Body of pancreas (tissue), 4 donors: ENCODE measurements at regions not wholly inside any gene's neighbourhood (a gene's known extent, or its start where the extent isn't known, plus 50 kb on each side); places are given as distances from the start of the nearest gene placed in this dataset.
"Not testable (repeated sequence)": the region's sequence is repeated elsewhere in the genome, so short reads cannot be mapped to it uniquely, and the experiment has no call there.

Experiments used
- POLR2A ChIP-seq, 3 donors: fragments of 450-650 bp; IDR thresholded peaks; one replicate each; pipeline ENCODE4 v1.6.1; 2016; ENCODE audit warnings: antibody characterized with exemption in 3 of 3, mild to moderate bottlenecking in 2 of 3
- TF ChIP-seq, protein P1 (sequence below), 7 experiments: fragments of 450-650 bp in 4 of 7; fragments of 200-600 bp in 3 of 7; sonication (generic) in 3 of 7; IDR thresholded peaks; one replicate each; pipeline ENCODE4 v1.5.1; 2016 to 2019; ENCODE audit warnings: antibody characterized with exemption in 7 of 7

GRCh38 chr2:87488991-87489390 lies 258.9 kb upstream of the PLGLB2 start:
- TF ChIP-seq, protein P1, sequence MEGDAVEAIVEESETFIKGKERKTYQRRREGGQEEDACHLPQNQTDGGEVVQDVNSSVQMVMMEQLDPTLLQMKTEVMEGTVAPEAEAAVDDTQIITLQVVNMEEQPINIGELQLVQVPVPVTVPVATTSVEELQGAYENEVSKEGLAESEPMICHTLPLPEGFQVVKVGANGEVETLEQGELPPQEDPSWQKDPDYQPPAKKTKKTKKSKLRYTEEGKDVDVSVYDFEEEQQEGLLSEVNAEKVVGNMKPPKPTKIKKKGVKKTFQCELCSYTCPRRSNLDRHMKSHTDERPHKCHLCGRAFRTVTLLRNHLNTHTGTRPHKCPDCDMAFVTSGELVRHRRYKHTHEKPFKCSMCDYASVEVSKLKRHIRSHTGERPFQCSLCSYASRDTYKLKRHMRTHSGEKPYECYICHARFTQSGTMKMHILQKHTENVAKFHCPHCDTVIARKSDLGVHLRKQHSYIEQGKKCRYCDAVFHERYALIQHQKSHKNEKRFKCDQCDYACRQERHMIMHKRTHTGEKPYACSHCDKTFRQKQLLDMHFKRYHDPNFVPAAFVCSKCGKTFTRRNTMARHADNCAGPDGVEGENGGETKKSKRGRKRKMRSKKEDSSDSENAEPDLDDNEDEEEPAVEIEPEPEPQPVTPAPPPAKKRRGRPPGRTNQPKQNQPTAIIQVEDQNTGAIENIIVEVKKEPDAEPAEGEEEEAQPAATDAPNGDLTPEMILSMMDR (IDR thresholded peaks at IDR 0.05): not testable (repeated sequence)
- TF ChIP-seq POLR2A (IDR thresholded peaks at IDR 0.05): not testable (repeated sequence)
